ENCODE measurements at regions not wholly inside any gene's neighbourhood (a gene's known extent, or its start where the extent isn't known, plus 50 kb on each side); places are given as distances from the start of the nearest gene placed in this dataset.

DNA sequence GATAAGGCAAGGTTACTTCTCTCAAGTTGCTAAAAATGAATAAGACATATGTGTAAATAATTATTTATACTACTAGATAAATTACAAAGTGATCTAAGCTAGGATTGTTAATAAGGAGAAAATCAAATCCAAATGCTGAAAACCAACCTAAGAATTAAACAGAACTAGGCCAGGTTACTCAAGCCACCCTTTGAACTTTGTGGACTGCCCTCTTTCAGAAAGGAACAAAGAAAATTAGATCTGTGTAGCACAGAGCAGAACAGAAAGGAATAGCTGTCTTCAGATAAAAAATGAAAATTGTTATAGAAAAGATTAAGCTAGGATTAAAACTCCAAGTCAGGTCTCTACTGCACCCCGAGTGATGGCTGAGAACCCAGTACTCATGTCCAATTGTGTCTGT lies 158.2 kb upstream of the LRIG1 start:
- POLR2A ChIA-PET: no interaction called here
- Mint-ChIP-seq H3K36me3 (no peaks in the 10 kb centered on the region), H3K4me1 (no peaks in the 10 kb centered on the region), H3K27me3 (no peaks in the 10 kb centered on the region), H3K9me3 (no peaks in the 10 kb centered on the region), H3K4me3 (no peak overlapping the region), H3K27ac (no peak overlapping the region)
- ATAC-seq (ENCODE audit: low read depth): no peak
- no peak for DNase-seq

DNA sequence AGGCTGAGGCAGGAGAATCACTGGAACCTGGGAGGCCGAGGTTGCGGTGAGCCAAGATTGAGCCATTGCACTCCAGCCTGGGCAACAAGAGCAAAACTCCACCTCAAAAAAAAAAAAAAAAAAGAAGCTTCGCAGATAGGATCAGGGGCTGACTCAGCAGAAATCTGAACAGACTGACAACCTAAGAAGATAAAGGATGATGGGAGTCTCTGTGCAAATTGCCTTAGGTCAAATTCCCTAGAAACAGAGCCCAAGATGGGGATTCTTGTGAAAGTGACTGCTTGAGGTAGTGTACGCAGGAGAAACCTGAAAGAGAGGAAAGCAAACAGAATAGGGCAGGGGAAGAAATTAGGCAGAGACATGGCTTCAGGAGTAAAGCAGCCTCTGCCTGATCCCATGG lies 160.8 kb upstream of the LRIG1 start:
- POLR2A ChIA-PET: no interaction called here
- H3K27me3 Mint-ChIP-seq: no peaks in the 10 kb centered on the region
- ATAC-seq (ENCODE audit: low read depth) (no peak), DNase-seq (no peak)
- no peak overlapping the region for H3K27ac Mint-ChIP-seq
- no peaks in the 10 kb centered on the region for H3K36me3 Mint-ChIP-seq
- H3K9me3 Mint-ChIP-seq: no peaks in the 10 kb centered on the region
- no peak overlapping the region for H3K4me3 Mint-ChIP-seq
- H3K4me1 Mint-ChIP-seq: no peaks in the 10 kb centered on the region

DNA sequence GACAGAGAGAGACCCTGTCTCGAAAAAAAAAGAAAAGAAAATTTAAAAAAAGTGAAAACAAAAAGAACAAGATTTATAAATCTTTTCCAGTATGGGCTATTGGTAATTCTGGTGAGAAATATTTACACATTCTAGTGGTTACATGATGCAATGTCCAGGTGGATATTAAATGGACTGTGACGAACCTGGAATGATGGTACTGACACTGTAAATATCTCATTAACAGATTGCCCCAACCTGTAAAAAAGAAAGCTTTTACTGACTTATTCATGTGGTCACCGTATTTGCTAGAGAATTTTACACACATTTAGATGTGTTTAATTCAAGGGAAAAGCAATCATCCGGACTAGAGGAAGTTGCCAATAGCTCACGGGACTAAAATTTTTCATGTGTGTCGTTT lies 162.1 kb upstream of the LRIG1 start:
- H3K4me1 Mint-ChIP-seq: no peaks in the 10 kb centered on the region
- POLR2A ChIA-PET: no interaction called here
- no peaks in the 10 kb centered on the region for H3K36me3 Mint-ChIP-seq
- no peaks in the 10 kb centered on the region for H3K27me3 Mint-ChIP-seq
- no peaks in the 10 kb centered on the region for H3K9me3 Mint-ChIP-seq
- DNase-seq (no peak), ATAC-seq (ENCODE audit: low read depth) (no peak)
- H3K4me3 Mint-ChIP-seq: no peak overlapping the region
- H3K27ac Mint-ChIP-seq: no peak overlapping the region

DNA sequence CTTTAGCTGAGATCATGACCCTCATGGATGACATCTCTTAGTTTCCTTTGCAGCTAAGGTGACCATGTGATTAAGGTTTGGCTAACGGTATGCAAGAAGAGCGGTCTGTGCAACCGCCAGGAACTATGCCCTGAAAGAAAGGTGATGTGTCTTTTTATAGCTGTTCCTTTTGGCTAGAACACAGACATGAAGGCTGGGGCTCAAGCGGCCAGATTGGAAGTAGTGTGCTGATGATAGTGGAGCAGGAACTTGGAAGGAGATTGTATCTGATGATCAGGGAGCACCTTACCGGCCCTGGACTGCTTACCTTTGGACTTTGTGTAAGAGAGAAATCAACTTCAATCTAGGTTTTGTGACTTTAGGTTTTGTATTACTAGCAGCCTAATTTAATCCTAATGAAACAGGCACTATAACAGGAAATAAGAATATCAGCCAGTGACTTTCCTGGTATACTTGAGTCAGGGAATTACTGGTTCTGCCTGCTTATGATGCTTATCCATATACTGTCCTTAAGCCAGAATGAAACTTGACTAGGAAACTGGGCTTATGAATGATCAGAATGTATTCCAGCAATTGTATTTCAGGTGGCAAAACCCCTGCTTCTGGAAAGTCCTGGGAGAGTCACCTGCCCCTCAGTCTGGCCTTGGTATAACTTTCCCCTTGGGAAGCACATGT lies 164.3 kb upstream of the LRIG1 start:
- Mint-ChIP-seq H3K27me3 (no peaks in the 10 kb centered on the region), H3K27ac (no peak overlapping the region), H3K4me3 (no peak overlapping the region), H3K36me3 (no peaks in the 10 kb centered on the region), H3K4me1 (no peaks in the 10 kb centered on the region), H3K9me3 (no peaks in the 10 kb centered on the region)
- POLR2A ChIA-PET: no interaction called here
- DNase-seq: no peak
- no peak for ATAC-seq (ENCODE audit: low read depth)

DNA sequence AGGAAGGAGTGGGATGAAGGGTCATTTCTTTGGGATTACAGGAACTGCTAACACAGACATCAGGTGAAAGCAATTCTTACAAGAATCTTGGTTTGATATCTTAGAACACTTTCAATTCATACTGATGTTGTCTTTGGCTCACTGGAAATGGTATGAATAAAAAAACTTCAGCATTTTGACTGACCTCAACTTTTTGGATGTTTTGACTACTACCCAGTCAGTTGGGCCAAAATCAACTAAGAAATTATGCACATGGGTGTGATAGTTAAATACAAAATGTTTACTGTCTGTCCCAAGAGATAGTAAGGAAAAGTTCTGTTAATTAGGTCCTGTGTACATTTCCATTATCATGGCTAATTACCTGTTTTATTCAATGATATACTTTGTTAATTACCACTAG lies 165.5 kb upstream of the LRIG1 start:
- H3K9me3 Mint-ChIP-seq: no peaks in the 10 kb centered on the region
- no peak overlapping the region for H3K4me3 Mint-ChIP-seq
- POLR2A ChIA-PET: no interaction called here
- no peaks in the 10 kb centered on the region for H3K27me3 Mint-ChIP-seq
- DNase-seq (no peak), ATAC-seq (ENCODE audit: low read depth) (no peak)
- no peaks in the 10 kb centered on the region for H3K4me1 Mint-ChIP-seq
- no peaks in the 10 kb centered on the region for H3K36me3 Mint-ChIP-seq
- H3K27ac Mint-ChIP-seq: no peak overlapping the region

DNA sequence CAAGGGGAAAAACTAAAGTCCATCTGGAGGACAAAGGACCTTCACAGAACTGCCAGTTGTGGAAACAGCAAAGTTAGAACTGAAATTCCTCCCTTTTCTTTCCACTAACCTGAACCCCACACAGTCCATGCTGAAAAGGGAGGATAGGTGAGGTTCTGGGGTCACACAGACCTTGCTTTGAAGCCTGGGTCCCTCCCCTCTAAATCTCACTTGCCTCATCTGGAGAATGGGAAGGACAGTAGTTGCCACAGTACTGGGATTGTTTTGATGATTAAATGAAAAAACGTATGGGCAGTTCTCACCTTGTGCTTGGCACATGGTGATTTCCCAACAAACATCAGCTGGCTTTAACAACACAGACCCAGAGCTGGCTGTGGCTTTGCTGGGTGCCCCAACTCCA lies 166.4 kb upstream of the LRIG1 start:
- no peak overlapping the region for H3K27ac Mint-ChIP-seq
- H3K27me3 Mint-ChIP-seq: peaks cover 1% of the 10 kb centered on the region
- H3K4me1 Mint-ChIP-seq: no peaks in the 10 kb centered on the region
- no peak overlapping the region for H3K4me3 Mint-ChIP-seq
- no peak for ATAC-seq (ENCODE audit: low read depth)
- H3K9me3 Mint-ChIP-seq: no peaks in the 10 kb centered on the region
- POLR2A ChIA-PET: no interaction called here
- no peak for DNase-seq
- no peaks in the 10 kb centered on the region for H3K36me3 Mint-ChIP-seq

DNA sequence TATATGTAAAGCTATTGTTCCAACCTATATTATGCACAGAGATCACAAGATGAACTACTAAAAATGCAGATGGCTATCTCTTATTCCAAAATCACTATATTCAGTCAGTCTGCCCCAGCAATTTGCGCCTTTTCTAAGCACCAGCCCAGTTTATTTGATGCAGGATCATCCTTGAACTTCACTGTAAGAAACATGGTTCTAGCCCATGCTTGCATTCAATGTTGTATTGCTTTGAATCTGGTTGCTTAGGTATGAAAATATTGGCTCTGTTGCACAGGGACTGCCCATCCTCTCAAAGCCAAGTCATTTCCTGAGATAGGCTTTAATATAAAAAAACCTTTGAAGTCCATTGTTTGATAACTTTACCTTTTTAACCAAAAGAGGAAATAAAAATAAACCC lies 170.5 kb upstream of the LRIG1 start:
- POLR2A ChIA-PET: no interaction called here
- H3K27ac Mint-ChIP-seq: no peak overlapping the region
- ATAC-seq (ENCODE audit: low read depth) (no peak), DNase-seq (no peak)
- no peaks in the 10 kb centered on the region for H3K36me3 Mint-ChIP-seq
- no peaks in the 10 kb centered on the region for H3K9me3 Mint-ChIP-seq
- no peak overlapping the region for H3K4me3 Mint-ChIP-seq
- peaks cover 8% of the 10 kb centered on the region for H3K27me3 Mint-ChIP-seq
- H3K4me1 Mint-ChIP-seq: no peaks in the 10 kb centered on the region

DNA sequence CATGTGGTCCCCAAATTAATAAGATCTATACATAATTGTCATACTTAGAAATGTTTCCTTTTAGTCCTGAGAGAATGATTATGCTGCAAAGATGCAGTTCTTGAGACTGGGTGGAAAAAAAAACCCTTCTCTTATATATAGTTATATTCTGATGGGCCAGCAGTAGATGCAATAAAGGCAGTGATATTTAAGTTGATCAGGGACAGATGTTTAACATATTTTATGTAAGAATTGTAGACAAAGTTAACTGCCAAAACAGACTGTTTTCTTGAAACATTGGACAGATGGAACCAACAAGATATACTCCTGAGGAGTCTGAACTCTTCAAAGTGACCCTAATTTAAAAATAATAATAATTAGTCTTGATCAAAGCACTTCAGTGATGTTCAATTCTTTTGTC lies 172.0 kb upstream of the LRIG1 start:
- Mint-ChIP-seq H3K4me1 (no peaks in the 10 kb centered on the region), H3K36me3 (no peaks in the 10 kb centered on the region), H3K4me3 (no peak overlapping the region), H3K27me3 (peaks cover 8% of the 10 kb centered on the region), H3K9me3 (no peaks in the 10 kb centered on the region), H3K27ac (no peak overlapping the region)
- ATAC-seq (ENCODE audit: low read depth): no peak
- POLR2A ChIA-PET: no interaction called here
- no peak for DNase-seq

DNA sequence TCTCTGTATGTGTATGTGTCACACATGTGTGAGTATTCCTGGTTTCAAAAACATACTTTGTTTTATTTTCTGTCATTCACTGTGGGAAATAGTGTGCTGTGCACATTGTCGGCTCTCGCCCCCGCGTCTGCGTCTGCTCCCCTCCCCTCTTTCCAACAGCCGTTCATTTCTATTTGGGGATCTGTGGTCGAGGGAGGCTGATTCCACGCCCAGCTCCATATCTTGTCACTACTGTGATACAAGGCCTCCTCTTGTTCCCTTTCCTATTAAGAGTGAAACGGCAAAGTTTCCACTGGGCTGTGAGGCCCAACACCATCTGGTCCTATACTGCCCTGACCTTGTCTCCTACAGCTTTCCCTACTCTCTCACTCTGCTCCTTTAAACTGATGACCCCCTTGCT lies 172.5 kb upstream of the LRIG1 start:
- POLR2A ChIA-PET: no interaction called here
- Mint-ChIP-seq H3K27ac (no peak overlapping the region), H3K36me3 (no peaks in the 10 kb centered on the region), H3K4me1 (no peaks in the 10 kb centered on the region), H3K4me3 (no peak overlapping the region), H3K27me3 (peaks cover 8% of the 10 kb centered on the region), H3K9me3 (no peaks in the 10 kb centered on the region)
- no peak for ATAC-seq (ENCODE audit: low read depth)
- no peak for DNase-seq

DNA sequence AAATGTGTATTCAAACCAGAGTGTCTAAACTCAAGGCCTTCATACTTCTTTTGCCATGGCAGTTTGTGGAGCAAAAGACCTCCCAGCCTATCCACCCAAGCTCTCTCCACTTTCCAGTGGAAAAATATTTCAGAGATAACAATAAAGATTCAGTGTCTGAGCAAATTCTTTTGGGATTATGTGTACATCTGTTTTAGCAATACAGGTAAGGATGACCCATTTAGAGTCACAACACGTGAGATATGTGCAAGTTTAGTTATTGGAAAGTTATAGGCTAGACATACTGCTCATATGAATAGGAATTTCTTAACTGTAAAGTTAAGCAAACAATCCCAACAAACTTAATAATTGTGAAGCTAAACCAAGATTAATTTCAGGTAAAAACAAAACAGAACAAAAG lies 174.5 kb upstream of the LRIG1 start:
- POLR2A ChIA-PET: no interaction called here

DNA sequence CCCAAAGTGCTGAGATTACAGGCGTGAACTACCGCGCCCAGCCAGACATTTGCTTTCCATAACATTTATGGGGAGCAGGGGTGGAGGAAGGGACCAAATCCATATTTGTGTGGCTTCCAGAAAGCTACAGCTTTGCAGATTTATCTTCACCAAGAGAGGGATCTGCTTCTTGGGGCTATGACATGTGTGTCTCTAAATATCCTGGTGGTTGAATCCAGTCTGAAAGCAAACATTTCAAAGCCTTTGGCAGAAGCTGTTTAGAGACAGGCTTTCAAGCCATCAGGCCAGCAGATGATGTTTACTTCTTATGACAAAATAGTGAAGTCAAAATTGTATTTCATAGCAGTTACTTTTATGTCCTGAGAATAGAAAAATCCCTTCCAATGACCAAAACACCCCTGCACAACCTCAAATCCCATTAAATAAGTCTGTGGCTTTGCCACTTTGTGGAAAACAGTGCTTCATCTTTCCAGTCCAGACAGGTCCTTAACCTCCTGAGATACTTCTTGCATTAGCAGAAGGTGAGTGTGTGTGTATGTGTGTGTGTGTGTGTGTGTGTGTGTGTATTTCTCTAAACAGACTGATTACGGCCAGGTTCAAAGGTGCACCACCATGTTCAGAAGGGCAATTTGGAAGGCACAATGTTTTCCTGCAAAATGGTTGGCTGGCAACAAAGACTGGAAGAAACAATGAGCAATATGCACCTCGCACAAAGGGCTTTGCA lies 191.4 kb upstream of the LRIG1 start:
- POLR2A ChIA-PET: no interaction called here
- Mint-ChIP-seq H3K9me3 (no peaks in the 10 kb centered on the region), H3K4me1 (no peaks in the 10 kb centered on the region), H3K36me3 (no peaks in the 10 kb centered on the region), H3K27me3 (no peaks in the 10 kb centered on the region), H3K27ac (no peak overlapping the region), H3K4me3 (no peak overlapping the region)
- no peak for ATAC-seq (ENCODE audit: low read depth)
- DNase-seq: no peak

More for the DNA sequence above, 174.5 kb upstream of the LRIG1 start:
- DNase-seq: no peak
- no peaks in the 10 kb centered on the region for H3K4me1 Mint-ChIP-seq
- H3K27ac Mint-ChIP-seq: no peak overlapping the region
- H3K4me3 Mint-ChIP-seq: no peak overlapping the region
- H3K36me3 Mint-ChIP-seq: no peaks in the 10 kb centered on the region
- no peak for ATAC-seq (ENCODE audit: low read depth)
- H3K27me3 Mint-ChIP-seq: peaks cover 13% of the 10 kb centered on the region
- H3K9me3 Mint-ChIP-seq: peaks cover 5% of the 10 kb centered on the region

DNA sequence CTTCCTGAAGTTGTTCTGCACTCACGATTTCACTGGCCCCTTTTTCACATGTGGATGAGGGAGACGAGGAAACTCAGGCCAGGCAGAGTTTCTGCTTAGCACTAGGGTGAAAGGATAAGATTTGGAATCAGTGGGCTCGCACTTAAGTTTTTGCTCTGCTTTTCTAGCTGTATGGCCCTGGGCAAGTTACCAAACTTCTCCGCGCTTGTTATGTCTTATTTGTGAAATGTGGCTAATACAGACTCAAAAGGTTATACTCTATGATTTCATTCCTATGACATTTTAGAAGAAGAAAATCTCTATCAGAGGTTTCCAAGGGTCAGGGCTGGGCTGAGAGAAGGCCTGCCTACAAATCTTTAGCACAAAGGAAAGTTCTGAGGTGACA lies 191.9 kb upstream of the LRIG1 start:
- Mint-ChIP-seq H3K9me3 (no peaks in the 10 kb centered on the region), H3K4me3 (no peak overlapping the region), H3K4me1 (no peaks in the 10 kb centered on the region), H3K27ac (no peak overlapping the region), H3K27me3 (no peaks in the 10 kb centered on the region), H3K36me3 (no peaks in the 10 kb centered on the region)
- POLR2A ChIA-PET: no interaction called here
- no peak for DNase-seq
- ATAC-seq (ENCODE audit: low read depth): no peak

DNA sequence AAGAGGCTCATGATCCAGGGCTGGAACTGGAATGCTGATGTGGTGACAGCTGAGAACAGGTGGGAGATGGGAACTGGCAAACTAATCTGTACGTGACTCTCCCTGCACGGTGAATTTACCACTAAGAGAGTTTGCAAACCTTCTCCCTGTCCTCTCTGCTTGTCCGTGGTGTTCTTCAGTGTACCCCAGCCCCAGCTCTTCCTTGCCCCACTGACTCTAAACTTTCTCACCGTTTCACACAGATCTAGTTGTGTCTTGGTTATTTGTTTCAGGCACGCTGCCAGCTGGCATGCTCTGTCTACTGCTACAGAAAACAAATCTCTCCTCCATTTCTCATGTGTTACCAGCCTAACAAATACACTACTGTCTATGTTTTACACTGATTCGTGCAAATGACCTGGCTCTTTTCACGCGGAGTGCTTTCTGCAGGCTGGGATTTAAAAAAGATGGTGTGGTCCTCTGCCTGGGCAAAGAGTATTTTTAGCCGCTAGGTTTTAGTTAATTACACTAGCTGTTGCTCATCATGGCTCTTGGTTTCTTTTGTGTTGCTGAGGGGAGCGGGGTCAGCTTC lies 192.7 kb upstream of the LRIG1 start:
- Mint-ChIP-seq H3K4me3 (no peak overlapping the region), H3K36me3 (no peaks in the 10 kb centered on the region), H3K4me1 (no peaks in the 10 kb centered on the region), H3K27me3 (no peaks in the 10 kb centered on the region), H3K9me3 (no peaks in the 10 kb centered on the region), H3K27ac (no peak overlapping the region)
- ATAC-seq (ENCODE audit: low read depth): no peak
- POLR2A ChIA-PET: no interaction called here
- no peak for DNase-seq

DNA sequence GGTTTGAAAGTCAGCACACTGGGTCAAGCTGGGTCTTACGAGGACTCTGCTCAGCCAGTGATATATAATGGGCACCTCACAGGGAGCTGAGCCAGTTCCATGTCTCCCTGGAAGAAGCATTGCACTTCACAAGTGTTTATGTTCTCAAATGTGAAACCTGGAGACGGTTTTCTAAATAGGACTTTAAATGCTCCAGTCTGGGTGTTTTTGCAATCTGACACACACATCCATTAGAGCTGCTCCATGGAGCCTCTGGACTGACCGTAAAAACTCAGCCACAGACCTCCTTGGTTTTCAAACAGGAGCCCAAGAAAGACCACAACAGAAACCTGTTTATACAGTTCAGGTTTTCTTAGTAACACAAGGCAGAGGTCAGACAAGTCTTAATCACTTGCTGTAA lies 201.3 kb upstream of the LRIG1 start:
- Mint-ChIP-seq H3K4me1 (no peaks in the 10 kb centered on the region), H3K4me3 (no peak overlapping the region), H3K27me3 (peaks cover 2% of the 10 kb centered on the region), H3K9me3 (no peaks in the 10 kb centered on the region), H3K36me3 (no peaks in the 10 kb centered on the region), H3K27ac (no peak overlapping the region)
- ATAC-seq (ENCODE audit: low read depth): no peak
- no peak for DNase-seq
- POLR2A ChIA-PET: no interaction called here

Measured in activated naive CD8-positive, alpha-beta T cell treated with anti-CD3 and anti-CD28 coated beads, Interleukin-2, amount 10 ng/mL, durations not matched to agents 7 days and 5 days (primary cell).